ENCODE measurements at regions not wholly inside any gene's neighbourhood (a gene's known extent, or its start where the extent isn't known, plus 50 kb on each side); places are given as distances from the start of the nearest gene placed in this dataset.
"Not testable (repeated sequence)": the region's sequence is repeated elsewhere in the genome, so short reads cannot be mapped to it uniquely, and the experiment has no call there.

DNA sequence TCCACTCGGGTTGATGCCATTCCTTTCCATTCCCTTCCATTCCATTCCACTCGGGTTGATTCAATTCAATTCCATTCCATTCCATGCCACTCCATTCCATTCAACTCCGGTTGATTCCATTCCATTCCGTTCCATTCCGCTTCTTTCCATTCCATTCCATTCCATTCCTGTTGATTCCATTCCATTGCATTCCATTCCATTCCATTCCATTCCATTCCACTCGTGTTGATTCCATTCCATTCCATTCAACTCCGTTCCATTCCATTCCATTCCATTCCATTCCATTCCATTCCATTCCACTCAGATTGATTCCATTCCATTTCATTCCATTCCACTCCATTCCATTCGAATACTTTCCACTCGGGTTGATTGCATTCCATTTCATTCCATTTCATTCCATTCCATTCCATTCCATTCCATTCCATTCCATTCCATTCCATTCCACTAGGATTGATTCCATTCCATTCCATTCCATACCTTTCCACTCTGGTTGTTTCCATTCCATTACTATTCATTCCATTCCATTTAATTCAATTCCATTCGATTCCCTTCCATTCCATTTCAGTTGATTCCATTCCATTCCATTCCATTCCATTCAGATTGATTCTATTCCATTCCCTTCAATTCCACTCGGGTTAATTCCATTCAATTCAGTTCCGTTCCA lies 1141.8 kb downstream of the RPIA start:
- DNase-seq, result no peak

DNA sequence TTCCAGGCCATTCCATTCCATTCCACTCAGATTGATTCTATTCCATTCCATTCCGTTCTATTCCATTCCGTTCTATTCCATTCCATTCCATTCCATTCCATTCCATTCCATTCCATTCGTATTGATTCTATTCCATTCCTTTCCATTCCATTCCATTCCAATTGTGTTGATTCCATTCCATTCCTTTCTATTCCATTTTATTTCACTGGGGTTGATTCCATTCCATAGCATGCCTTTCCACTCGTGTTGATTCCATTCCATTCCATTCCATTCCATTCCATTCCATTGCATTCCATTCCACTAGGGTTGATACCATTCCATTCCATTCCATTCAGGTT lies 1142.3 kb downstream of the RPIA start:
- DNase-seq, result no peak

DNA sequence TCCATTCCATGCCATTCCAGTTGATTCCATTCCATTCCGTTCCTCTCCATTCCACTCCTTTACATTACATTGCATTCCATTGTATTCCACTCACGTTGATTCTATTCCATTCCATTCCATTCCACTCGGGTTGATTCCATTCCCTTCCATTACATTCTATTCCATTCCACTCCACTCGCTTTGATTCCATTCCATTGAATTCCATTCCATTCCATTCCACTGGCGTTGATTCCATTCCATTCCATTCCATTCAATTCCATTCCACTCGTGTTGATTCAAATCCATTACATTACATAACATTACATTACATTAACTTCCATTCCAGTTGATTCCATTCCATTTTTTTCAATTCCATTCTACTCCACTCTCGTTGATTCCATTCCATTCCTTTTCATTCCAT lies 1142.8 kb downstream of the RPIA start:
- DNase-seq, result no peak

DNA sequence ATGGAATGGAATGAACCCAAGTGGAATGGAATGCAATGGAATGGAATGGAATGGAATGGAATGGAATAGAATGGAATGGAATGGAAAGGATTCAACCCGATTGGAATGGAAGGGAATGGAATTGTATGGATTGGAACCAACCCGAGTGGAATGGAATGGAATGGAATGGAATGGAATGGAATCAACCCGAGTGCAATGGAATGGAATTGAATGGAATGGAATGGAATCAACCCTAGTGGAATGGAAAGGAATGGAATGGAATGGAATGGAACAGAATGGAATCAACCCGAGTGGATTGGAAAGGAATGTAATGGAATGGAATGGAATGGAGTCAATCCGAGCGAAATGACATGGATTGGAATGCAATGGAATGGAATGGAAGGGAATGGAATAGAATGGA lies 1144.9 kb downstream of the RPIA start:
- DNase-seq, result not testable (repeated sequence)

DNA sequence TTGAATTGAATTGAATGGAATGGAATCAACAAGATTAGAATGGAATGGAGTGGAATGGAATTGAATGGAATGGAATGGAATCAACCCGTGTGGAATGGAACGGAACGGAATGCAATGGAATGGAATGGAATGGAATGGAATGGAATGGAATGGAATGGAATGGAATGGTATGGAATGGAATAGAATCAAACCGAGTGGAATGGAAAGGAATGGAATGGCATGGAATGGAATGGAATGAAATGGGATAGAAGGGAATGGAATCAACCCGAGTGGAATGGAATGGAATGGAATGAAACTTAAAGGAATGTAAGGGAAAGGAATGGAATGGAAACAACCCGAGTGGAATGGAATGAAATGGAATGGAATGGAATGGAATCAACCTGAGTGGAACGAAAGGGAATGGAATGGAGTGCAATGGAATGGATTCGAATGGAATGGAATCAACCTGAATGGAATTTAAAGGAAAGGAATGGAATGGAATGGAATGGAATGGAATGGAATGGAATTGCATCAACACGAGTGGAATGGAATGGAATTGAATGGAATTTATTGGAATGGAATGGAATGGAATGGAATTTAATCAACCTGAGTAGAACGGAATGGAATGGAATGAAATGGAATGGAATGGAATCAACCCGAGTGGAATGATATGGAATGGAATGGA lies 1146.6 kb downstream of the RPIA start:
- no peak for DNase-seq

DNA sequence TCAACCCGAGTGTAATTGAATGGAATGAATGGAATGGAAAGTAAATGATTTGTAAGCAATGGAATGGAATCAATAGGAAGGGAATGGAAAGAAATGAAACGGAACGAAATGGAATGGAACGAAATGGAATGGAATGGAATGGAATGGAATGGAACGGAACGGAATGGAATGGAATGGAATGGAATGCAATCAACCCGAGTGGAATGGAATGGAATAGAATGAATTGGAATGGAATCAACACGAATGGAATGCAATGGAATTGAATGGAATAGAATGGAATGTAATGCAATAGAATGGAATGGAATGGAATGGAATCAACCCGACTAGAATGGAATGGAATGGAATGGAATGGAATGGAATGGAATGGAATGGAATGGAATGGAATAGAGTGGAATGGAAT lies 1148.7 kb downstream of the RPIA start:
- not testable (repeated sequence) for DNase-seq

DNA sequence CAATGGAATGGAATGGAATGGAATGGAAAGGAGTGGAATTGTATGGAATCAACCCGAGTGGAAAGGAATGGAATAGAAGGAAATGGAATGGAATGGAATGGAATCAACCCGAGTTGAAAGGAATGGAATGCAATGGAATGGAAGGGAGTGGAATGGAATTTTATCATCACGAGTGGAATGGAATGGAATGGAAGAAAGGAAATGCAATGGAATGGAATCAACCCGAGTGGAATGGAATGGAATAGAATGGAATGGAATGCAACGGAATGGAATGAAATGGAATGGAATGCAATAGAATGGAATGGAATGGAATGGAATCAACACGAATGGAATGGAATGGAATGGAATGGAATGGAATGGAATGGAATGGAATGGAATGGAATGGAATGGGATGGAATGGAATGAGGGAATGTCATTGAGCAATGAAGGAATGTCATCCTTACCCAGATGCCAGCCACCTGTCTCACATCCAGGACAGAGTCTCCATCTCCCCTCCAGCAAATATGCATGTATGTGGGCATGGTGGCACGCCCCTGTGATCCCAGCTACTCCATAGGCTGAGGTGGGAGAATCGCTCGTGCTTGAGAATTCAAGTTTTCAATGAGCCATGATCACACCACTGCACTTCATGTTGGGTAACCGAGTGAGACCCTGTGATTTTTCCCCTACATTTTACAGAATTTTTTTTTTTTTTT lies 1149.5 kb downstream of the RPIA start:
- not testable (repeated sequence) for DNase-seq

DNA sequence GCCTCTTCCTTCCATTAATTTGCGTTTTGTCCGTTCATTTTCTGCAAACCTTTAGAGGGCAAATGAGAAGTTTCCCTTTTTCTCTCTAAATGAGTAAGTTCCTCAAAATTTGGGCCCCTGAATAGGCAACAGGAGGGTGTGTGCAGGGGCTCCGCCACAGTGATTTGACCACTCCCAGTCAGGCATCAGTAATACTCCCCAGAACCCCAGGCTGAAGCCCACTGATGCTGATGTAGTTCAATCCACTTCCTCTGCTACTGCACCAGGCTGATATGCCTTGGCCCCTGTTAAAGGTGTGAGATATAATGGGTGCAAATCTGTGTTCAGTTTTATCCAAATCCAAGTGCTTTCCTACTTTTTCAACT lies 1150.0 kb downstream of the RPIA start:
- DNase-seq, result no peak

DNA sequence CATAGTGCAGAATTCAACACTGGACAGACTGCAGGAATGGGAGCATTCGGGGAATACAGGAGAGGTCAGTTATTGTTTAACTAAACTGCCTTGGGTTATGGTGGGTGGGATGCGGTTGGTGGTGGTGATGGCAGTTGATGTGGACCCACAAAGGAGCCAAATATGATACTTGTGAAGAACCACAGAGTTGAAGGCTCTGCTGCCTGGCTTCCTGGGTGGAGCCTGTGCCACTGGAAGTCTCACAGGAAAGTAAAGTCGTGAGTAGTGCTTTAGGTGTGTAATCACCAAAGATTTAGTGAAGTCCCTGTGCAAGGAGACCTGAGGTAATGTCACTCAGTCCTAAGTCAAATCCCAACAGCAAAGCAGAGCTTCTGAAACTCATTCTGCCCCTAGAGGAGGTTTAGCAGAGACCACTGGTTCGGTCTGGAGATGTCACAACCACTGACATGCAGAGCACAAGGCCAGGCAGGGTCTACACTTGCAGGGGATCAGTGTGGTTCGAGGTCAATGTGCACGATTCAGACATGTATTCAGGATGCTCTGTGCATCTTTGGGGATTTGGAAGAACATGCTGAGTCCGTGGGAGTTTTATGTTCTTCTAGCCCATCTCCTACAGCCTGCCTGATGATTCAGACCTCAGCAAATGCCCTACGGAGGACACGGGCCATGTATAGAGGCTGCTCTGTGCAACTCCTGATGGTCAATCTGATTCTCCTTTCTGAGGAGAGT lies 1150.9 kb downstream of the RPIA start:
- no peak for DNase-seq

DNA sequence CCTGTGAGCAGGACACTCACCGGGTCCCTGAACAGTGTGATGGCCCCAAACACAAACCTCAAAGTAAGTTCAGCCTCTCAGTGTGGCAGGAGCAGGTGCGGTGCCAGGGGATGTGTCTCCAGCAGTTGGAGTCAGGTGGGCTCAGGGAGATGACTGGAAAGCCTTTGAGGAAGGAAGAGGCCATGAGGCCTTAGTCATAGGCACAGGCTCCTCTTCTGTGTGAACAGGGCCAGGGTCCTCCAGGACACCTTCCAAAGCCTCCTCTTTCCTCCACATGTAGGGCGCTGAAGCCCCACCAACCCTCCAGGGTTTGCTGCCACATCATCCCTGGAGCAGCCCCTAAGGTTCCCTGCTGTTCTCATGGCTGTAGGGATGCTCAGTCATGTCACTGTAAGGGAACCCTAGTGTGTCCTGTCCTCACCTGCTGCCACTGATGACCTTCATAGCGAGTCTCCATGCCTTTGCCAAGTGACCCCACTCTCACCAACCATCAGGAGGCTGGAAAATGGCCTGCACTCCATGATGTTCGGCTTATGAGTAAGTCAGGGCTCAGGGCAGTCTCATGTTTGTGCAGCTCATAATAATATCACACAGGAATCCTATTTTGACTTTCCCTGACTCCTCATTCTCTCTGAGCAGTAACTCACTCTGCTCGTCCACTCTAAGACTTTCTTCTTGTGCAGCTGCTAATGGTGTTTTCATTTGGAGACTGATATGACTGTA lies 1152.9 kb downstream of the RPIA start:
- DNase-seq, result no peak

DNA sequence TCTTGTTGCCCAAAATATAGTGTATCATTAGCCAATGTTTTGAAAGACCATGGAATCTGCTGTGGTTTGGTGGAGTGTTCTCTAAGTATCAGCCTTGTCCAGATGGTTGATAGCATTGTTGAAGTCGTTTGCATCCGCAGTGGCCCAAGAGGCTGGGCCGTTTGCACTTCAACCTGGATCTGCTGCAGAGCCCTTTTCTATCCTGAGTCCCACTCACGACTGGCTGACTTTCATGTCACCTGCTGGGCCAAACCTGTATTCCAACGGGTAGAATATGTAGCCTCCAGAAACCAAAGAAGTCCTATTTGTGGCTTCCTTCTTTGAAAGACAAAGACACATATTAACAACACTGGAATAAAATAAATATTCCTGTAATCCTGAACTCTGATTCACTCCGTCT lies 1154.1 kb downstream of the RPIA start:
- DNase-seq, result no peak

DNA sequence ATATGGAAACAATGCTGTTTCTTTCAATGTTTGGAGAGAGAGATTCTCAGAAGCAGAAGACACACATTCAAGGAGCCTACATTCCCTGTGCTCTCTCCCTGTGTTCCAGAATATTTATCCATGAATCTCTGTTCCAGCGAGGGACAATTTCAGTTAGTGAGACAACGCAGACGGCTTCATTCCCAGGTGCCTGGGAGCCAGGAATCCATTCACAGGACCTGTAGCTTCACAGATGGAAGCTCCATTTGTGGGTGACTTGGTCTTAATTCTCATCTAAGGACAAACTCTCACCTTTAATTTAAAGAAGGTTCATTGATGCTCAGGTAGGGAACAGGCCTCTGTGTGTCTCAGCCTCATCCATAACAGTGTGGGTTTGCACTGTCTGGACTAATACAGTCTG lies 1156.6 kb downstream of the RPIA start:
- no peak for DNase-seq

DNA sequence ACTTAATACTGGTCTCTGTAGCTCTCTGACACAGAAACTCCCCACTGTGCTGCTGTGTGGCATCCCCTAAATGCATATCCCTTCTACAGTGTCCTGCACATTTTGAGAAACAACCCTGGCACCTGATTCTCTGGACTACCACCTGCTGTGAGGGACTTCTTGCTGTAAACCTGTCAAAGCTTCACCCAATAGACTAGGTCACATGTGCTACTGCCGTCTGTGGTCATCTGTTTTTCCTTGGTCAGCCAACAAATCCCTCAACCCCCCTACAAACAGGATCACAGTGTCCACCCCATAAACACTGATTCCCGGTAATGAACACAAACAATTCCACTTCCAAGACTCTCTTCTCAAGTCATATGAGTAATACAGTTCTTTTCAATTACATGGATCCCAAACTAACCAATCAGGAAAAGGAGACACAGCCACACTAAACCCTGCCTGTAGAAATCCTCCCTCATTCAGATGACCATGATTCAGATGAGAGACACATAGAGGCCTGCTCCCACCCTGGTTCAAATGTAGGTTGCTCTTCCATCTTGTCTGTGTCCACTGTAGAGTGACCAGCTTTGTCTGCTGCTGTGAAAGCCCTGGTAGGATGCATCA lies 1157.4 kb downstream of the RPIA start:
- no peak for DNase-seq

DNA sequence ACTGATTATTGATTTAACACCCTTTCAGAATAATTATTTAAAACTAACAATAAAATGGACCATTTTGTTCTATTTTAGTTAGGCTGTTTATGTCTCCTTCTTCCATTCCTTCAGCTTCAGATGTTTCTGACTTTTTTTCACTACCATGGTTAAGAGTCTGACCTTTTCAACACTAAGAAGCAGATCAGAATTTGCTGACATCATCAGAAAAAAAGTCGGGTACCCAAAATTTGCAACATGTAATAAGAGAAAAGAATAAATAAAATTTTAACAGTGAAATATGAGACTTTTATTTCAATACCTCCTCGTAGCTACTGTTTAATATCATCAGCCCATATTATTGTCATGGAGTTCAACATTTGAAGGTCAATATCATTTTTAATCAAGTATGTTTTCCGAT lies 1158.3 kb downstream of the RPIA start:
- DNase-seq, result no peak

DNA sequence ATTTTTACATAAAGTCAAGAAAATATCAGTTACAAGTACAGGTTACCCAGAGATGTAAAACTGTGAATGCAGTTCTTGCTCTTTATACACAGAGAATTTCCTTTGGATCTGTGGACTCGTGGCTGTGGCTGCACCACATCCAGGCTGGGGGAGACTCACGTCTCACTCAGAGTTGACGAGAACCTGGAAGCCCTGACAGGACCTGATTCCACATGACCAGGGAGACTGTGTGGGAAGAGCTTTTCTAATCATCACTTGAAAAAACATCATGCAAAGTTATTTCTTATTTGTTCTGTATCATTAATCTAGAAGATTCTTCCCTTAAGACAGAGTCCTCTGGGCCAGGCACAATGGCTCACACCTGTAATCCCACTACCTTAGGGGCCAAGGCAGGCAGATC lies 1159.0 kb downstream of the RPIA start:
- DNase-seq, result no peak

DNA sequence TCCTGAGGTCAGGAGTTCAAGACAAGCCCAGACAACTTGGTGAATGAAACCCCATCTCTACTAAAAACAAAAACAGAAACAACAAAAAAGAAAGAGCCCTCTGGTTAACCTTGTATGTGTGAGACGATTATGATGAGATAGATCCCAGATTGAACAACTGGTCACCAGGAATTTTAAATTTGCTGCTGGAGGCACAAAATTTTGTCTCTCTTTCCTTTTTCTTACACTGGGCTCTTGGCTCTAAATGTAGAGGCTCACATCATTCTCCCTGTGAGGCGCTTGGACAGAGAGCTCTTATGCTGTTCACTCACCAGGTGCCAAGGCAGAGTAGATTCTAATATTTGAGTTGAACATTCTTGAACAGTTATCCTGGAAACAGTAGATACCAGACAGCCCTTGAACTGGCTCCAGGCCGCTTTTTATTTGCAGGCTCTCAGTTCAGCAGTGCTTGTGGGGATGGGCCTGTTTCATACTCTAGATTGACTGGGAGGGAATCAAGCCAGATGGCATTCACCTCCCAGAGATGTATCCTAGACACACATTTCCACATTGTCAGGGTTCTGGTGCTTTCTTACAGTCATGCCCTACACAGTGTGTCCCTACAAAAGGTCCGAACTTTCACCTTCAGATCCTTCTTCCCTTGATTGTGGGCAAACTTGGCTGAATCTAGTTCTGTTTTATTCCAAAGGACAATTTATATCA lies 1159.6 kb downstream of the RPIA start:
- no peak for DNase-seq

DNA sequence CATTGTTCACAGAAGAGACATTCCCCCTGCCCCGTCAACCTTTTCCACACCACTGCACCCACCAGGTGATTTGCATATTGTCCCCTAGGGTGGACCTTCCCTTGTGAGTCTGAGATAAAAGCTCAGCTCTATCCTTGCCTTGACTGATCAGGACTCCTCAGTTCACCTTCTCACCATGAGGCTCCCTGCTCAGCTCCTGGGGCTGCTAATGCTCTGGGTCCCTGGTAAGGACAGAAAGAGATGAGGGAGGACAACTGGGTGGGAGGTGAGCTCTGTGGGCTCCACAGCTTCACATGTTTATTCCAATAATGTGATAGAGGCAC lies 1160.1 kb downstream of the RPIA start:
- DNase-seq, result no peak

DNA sequence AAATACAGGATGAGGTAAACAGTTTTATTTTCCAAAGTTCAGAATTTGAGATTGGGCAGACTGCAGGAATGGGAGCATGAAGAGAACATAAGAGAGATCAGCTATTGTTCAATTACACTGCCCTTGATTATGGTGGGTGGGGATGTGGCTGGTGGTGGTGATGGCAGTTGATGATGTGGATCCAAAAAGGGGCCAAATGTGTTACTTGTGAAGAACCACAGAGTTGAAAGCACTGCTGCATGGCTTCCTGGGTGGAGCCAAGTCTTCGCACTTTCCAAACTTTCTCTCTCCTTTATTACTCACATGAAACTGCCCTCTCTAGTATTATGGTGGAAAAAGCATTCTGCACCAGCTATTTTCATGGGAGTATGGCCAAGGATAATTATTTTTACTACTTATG lies 1162.0 kb downstream of the RPIA start:
- not testable (repeated sequence) for DNase-seq

DNA sequence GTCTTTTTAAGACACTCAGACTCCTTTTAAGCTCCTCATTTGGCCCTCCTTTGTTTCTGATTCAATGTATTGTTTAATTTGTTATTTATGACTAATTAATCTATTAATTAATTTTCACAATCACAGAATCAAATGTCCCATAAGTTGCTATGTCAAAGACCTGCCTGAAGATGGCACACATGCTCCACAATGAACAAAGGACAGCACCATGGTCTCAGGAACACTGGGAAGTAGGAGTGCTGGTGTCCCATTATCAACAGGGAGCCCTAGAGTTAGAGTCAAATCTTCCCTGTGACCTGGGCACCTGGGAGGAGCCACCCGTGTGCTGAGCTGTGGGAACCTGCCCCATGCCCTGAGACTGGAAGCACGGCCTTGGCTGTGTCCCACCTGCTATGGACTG lies 1164.3 kb downstream of the RPIA start:
- DNase-seq, result not testable (repeated sequence)

DNA sequence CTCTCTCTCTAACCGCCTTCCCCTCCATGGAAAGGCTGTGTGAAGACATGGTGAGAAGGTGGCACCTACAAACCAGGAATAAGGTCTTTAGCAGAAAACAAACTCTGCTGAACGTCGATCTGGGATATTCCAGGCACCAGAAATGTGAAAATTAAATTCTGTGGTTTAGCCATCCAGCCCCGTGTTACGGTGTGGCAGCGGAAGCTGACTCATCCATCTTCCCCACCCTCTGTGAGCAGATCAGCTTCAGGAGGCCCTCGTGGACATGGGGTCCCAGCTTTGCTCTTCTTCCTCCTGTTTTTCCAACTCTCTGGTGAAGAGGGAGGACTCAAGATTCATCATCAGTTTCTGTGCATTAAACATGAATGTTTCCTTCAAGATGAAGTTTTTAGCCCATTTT lies 1164.8 kb downstream of the RPIA start:
- not testable (repeated sequence) for DNase-seq

DNA sequence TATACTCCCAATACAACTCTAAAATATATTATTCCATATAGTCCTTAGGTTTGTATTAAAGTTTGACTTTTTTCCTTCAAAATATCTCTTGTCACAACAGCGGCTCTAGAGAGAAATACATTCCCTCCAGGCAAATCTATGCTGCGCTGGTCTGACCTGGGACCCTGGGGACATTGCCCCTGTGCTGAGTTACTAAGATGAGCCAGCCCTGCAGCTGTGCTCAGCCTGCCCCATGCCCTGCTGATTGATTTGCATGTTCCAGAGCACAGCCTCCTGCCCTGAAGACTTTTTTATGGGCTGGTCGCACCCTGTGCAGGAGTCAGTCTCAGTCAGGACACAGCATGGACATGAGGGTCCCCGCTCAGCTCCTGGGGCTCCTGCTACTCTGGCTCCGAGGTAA lies 1170.7 kb downstream of the RPIA start:
- DNase-seq, result not testable (repeated sequence)

All from nucleus accumbens (tissue), 56 donors.